CD8-positive, alpha-beta memory T cell (primary cell): ENCODE measurements at regions not wholly inside any gene's neighbourhood (a gene's known extent, or its start where the extent isn't known, plus 50 kb on each side); places are given as distances from the start of the nearest gene placed in this dataset.
"Not testable (repeated sequence)": the region's sequence is repeated elsewhere in the genome, so short reads cannot be mapped to it uniquely, and the experiment has no call there.

Source experiments
- CTCF ChIA-PET: fragments of 350-600 bp; sonication (Branson Sonifier 250); formaldehyde crosslinking; loops from one replicate; lab custom pipeline; 2021; ENCODE audit warnings: antibody characterized with exemption; lab: Charles Lee
- POLR2A ChIA-PET: fragments of 350-600 bp; sonication (Branson Sonifier 250); formaldehyde crosslinking; loops from one replicate; lab custom pipeline; 2021; ENCODE audit warnings: antibody characterized with exemption; lab: Charles Lee
- DNase-seq, 5 donors: peaks; one replicate each; pipeline versions ENCODE4 v3.0.0 to v3.0.0-alpha.2; 2020 to 2022; ENCODE audit warnings: mixed read lengths in 1 of 5
- H3K27ac ChIP-seq: one replicate; pipeline ENCODE4 v1.7.0; 2013; ENCODE audit warnings: low read depth, mild to moderate bottlenecking, low read length, moderate library complexity
- H3K27me3 ChIP-seq: 2 replicates; pipeline ENCODE4 v1.7.0; 2013; ENCODE audit warnings: low read length, mild to moderate bottlenecking; ENCODE audit not compliant: insufficient read depth, poor library complexity, severe bottlenecking
- H3K36me3 ChIP-seq: 2 replicates; pipeline ENCODE4 v1.7.0; 2013; ENCODE audit warnings: mild to moderate bottlenecking, low read length, moderate library complexity; ENCODE audit not compliant: insufficient read depth
- H3K4me1 ChIP-seq: 2 replicates; pipeline ENCODE4 v1.7.0; 2013; ENCODE audit warnings: mild to moderate bottlenecking, low read length, moderate library complexity; ENCODE audit not compliant: insufficient read depth
- H3K4me3 ChIP-seq: 2 replicates; pipeline ENCODE4 v1.7.0; 2013; ENCODE audit warnings: mild to moderate bottlenecking, low read length
- H3K9me3 ChIP-seq: 2 replicates; pipeline ENCODE4 v1.7.0; 2013; ENCODE audit warnings: mild to moderate bottlenecking, low read length
- H3K27ac Mint-ChIP-seq, 8 donors: one replicate each; pipeline ENCODE4 v1.8.0; 2020 to 2021; ENCODE audit warnings: mixed read lengths in 8 of 8, mild to moderate bottlenecking in 6 of 8, inconsistent platforms in 3 of 8, moderate library complexity in 3 of 8
- H3K27me3 Mint-ChIP-seq, 2 donors: one replicate each; pipeline ENCODE4 v1.8.0; 2020 to 2021; ENCODE audit warnings: mixed read lengths in 2 of 2, mild to moderate bottlenecking in 1 of 2, moderate library complexity in 1 of 2
- H3K36me3 Mint-ChIP-seq, 3 donors: one replicate each; pipeline ENCODE4 v1.8.0; 2020 to 2021; ENCODE audit warnings: mixed read lengths in 3 of 3, inconsistent platforms in 1 of 3, mild to moderate bottlenecking in 1 of 3
- H3K4me1 Mint-ChIP-seq, 3 donors: one replicate each; pipeline ENCODE4 v1.8.0; 2020 to 2021; ENCODE audit warnings: mixed read lengths in 3 of 3, inconsistent platforms in 1 of 3, mild to moderate bottlenecking in 1 of 3
- H3K4me3 Mint-ChIP-seq, 7 donors: one replicate each; pipeline ENCODE4 v1.8.0; 2020 to 2021; ENCODE audit warnings: mixed read lengths in 7 of 7, mild to moderate bottlenecking in 6 of 7, moderate library complexity in 4 of 7, inconsistent platforms in 2 of 7
- H3K9me3 Mint-ChIP-seq, 5 donors: one replicate each; pipeline ENCODE4 v1.8.0; 2020 to 2022; ENCODE audit warnings: mixed read lengths in 5 of 5, mild to moderate bottlenecking in 3 of 5, moderate library complexity in 2 of 5, inconsistent platforms in 1 of 5

GRCh38 chr2:90291168-90291883 lies 1599.9 kb downstream of the RPIA start:
- H3K4me1 Mint-ChIP-seq, H3K27me3 ChIP-seq, H3K36me3 ChIP-seq, H3K9me3 Mint-ChIP-seq, H3K27ac ChIP-seq, H3K9me3 ChIP-seq, H3K4me1 ChIP-seq, H3K4me3 Mint-ChIP-seq, POLR2A ChIA-PET, H3K27me3 Mint-ChIP-seq, H3K4me3 ChIP-seq, H3K27ac Mint-ChIP-seq, H3K36me3 Mint-ChIP-seq, CTCF ChIA-PET: not testable (repeated sequence)
- DNase-seq: peak in 2 of 5 donors; percentile 1 to 60

DNA sequence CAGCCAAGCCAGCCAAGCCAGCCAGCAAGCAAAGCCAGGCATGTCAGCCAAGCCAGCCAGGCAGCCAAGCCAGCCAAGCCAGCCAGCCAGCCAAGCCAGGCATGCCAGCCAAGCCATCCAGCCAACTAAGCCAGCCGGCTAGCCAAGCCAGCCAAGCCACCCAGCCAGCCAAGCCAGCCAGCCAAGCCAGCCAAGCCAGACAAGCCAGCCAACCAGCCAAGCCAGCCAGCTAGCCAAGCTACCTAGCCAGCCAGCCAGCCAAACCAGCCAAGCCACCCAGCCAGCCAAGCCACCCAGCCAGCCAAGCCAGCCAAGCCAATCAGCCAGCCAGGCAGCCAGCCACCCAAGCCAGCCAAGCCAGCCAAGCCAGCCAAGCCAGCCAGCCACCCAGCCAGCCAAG lies 1600.5 kb downstream of the RPIA start:
- POLR2A ChIA-PET, H3K4me1 ChIP-seq, H3K4me3 Mint-ChIP-seq, CTCF ChIA-PET, H3K27ac ChIP-seq, H3K9me3 Mint-ChIP-seq, H3K36me3 ChIP-seq, H3K27me3 ChIP-seq, H3K27ac Mint-ChIP-seq, H3K4me1 Mint-ChIP-seq, H3K27me3 Mint-ChIP-seq, H3K4me3 ChIP-seq, H3K36me3 Mint-ChIP-seq, H3K9me3 ChIP-seq: not testable (repeated sequence)
- peak in 2 of 5 donors; percentile 1 to 54 for DNase-seq

DNA sequence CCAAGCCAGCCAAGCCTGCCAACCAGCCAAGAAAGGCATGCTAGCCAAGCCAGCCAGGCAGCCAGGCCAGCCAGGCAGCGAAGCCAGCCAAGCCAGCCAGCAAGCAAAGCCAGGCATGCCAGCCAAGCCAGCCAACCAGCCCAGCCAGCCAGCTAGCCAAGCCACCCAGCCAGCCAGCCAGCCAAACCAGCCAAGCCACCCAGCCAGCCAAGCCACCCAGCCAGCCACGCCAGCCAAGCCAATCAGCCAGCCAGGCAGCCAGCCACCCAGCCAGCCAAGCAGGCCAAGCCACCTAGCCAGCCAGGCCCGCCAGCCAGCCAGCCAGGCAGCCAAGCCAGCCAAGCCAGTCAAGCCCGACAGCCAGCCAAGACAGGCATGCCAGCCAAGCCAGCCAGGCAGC lies 1601.0 kb downstream of the RPIA start:
- POLR2A ChIA-PET, CTCF ChIA-PET, H3K9me3 ChIP-seq, H3K4me3 Mint-ChIP-seq, H3K36me3 Mint-ChIP-seq, H3K4me1 Mint-ChIP-seq, H3K9me3 Mint-ChIP-seq, H3K27me3 ChIP-seq, H3K27me3 Mint-ChIP-seq, H3K4me3 ChIP-seq, H3K36me3 ChIP-seq, H3K4me1 ChIP-seq, H3K27ac Mint-ChIP-seq, H3K27ac ChIP-seq: not testable (repeated sequence)
- peak in 2 of 5 donors; percentile 0 to 49 for DNase-seq

DNA sequence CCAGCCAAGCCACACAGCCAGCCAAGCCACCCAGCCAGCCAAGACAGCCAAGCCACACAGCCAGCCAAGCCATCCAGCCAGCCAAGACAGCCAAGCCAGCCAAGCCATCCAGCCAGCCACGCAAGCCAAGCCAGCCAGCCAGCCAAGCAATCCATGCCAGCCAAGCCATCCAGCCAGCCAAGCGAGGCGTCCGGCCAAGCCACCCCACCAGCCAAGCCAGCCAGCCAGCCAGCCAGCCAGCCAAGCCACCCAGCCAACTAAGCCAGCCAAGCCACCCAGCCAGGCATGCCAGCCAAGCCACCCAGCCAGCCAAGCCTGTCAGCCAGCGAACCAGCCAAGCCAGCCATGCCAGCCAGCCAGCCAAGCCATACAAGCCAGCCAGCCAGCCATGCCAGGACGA lies 1601.8 kb downstream of the RPIA start:
- H3K27ac ChIP-seq, POLR2A ChIA-PET, H3K9me3 ChIP-seq, H3K36me3 Mint-ChIP-seq, H3K9me3 Mint-ChIP-seq, H3K27ac Mint-ChIP-seq, H3K27me3 ChIP-seq, H3K4me3 Mint-ChIP-seq, CTCF ChIA-PET, H3K4me1 Mint-ChIP-seq, H3K27me3 Mint-ChIP-seq, H3K4me1 ChIP-seq, H3K4me3 ChIP-seq, H3K36me3 ChIP-seq: not testable (repeated sequence)
- peak in 2 of 5 donors; percentile 1 to 60 for DNase-seq

DNA sequence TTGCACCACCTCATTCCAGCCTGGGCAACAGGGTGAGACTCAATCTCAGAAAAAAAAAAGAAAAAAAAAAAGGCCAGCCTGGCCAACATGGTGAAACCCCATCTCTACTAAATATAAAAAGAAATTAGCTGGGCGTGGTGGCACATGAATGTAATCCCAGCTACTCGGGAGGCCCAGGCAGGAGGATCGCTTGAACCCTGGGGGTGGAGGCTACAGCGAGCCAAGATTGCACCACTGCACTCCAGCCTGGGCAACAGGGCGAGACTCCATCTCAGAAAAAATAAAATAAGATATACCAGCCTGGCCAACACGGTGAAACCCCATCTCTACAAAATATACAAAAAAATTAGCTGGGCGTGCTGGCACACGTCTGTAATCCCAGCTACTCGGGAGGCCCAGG lies 1602.3 kb downstream of the RPIA start:
- peak in 1 of 5 donors; percentile 41 for DNase-seq
- H3K27ac ChIP-seq: not testable (repeated sequence)

GRCh38 chr2:90295036-90295750 lies 1603.7 kb downstream of the RPIA start:
- H3K27ac Mint-ChIP-seq, H3K9me3 ChIP-seq, H3K36me3 ChIP-seq, DNase-seq, H3K27me3 Mint-ChIP-seq, CTCF ChIA-PET, H3K27ac ChIP-seq, H3K4me3 Mint-ChIP-seq, H3K36me3 Mint-ChIP-seq, H3K4me1 ChIP-seq, H3K9me3 Mint-ChIP-seq, POLR2A ChIA-PET, H3K4me1 Mint-ChIP-seq, H3K4me3 ChIP-seq, H3K27me3 ChIP-seq: not testable (repeated sequence)

More for the DNA sequence above, 1602.3 kb downstream of the RPIA start:
- H3K4me3 ChIP-seq, CTCF ChIA-PET, POLR2A ChIA-PET, H3K27me3 Mint-ChIP-seq, H3K36me3 Mint-ChIP-seq, H3K4me1 ChIP-seq, H3K4me3 Mint-ChIP-seq, H3K4me1 Mint-ChIP-seq, H3K9me3 Mint-ChIP-seq, H3K36me3 ChIP-seq, H3K9me3 ChIP-seq, H3K27me3 ChIP-seq, H3K27ac Mint-ChIP-seq: not testable (repeated sequence)

DNA sequence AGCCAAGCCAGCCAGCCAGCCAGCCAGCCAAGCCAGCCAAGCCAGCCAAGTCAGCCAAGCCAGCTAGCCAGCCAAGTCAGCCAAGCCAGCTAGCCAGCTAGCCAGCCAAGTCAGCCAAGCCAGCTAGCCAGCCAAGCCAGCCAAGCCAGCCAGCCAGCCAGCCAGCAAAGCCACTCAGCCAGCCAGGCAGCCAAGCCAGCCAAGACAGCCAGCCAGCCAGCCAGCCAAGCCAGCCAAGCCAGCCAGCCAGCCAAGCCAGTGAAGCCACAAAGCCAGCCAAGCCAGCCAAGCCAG lies 1605.0 kb downstream of the RPIA start:
- H3K27ac ChIP-seq, H3K27me3 Mint-ChIP-seq, H3K9me3 ChIP-seq, POLR2A ChIA-PET, H3K27me3 ChIP-seq, H3K4me3 ChIP-seq, H3K36me3 ChIP-seq, H3K4me3 Mint-ChIP-seq, H3K27ac Mint-ChIP-seq, H3K4me1 Mint-ChIP-seq, CTCF ChIA-PET, H3K9me3 Mint-ChIP-seq, H3K36me3 Mint-ChIP-seq, H3K4me1 ChIP-seq: not testable (repeated sequence)
- DNase-seq: peak in 2 of 5 donors; percentile 1 to 52

DNA sequence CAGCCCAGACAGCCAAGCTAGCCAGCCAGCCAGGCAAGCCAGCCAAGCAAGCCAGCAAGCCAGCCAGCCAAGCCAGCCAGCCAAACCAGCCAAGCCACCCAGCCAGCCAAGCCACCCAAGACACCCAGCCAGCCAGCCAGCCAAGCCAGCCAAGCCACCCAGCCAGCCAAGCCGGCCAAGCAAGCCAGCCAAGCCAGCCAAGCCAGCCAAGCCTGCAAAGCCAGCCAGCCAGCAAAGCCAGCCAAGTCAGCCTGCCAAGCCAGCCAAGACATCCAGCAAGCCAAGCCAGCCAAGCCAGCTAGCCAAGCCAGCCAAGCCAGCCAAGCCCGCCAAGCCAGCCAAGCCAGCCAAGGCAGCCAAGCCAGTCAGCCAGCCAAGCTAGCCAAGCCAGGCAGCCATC lies 1606.2 kb downstream of the RPIA start:
- H3K4me1 ChIP-seq, H3K36me3 Mint-ChIP-seq, H3K9me3 Mint-ChIP-seq, POLR2A ChIA-PET, H3K4me3 Mint-ChIP-seq, H3K4me1 Mint-ChIP-seq, H3K9me3 ChIP-seq, H3K36me3 ChIP-seq, H3K27me3 Mint-ChIP-seq, H3K27me3 ChIP-seq, H3K27ac Mint-ChIP-seq, DNase-seq, H3K27ac ChIP-seq, H3K4me3 ChIP-seq, CTCF ChIA-PET: not testable (repeated sequence)
